Immature natural killer cell (primary cell): ENCODE measurements at regions not wholly inside any gene's neighbourhood (a gene's known extent, or its start where the extent isn't known, plus 50 kb on each side); places are given as distances from the start of the nearest gene placed in this dataset.

Experiments used
- DNase-seq, 3 donors: peaks; one replicate each; pipeline ENCODE4 v3.0.0; 2022; ENCODE audit warnings: mixed read lengths in 1 of 3
- H3K27ac Mint-ChIP-seq, 6 donors: one replicate each; pipeline ENCODE4 v1.8.0; 2020; ENCODE audit warnings: mixed read lengths in 6 of 6, mild to moderate bottlenecking in 5 of 6, inconsistent platforms in 4 of 6, moderate library complexity in 3 of 6
- H3K27me3 Mint-ChIP-seq, 3 donors: one replicate each; pipeline ENCODE4 v1.8.0; 2020 to 2021; ENCODE audit warnings: low read depth in 3 of 3, mild to moderate bottlenecking in 3 of 3, mixed read lengths in 3 of 3, moderate library complexity in 3 of 3, inconsistent platforms in 1 of 3
- H3K36me3 Mint-ChIP-seq, 3 donors: one replicate each; pipeline ENCODE4 v1.8.0; 2020; ENCODE audit warnings: mixed read lengths in 3 of 3, inconsistent platforms in 2 of 3, mild to moderate bottlenecking in 2 of 3
- H3K4me1 Mint-ChIP-seq, 2 donors: one replicate each; pipeline ENCODE4 v1.8.0; 2020; ENCODE audit warnings: inconsistent platforms in 2 of 2, mild to moderate bottlenecking in 2 of 2, mixed read lengths in 2 of 2, moderate library complexity in 1 of 2
- H3K4me3 Mint-ChIP-seq, 5 donors: one replicate each; pipeline ENCODE4 v1.8.0; 2020; ENCODE audit warnings: mild to moderate bottlenecking in 5 of 5, mixed read lengths in 5 of 5, inconsistent platforms in 3 of 5, moderate library complexity in 3 of 5
- H3K9me3 Mint-ChIP-seq, 6 donors: one replicate each; pipeline ENCODE4 v1.8.0; 2020; ENCODE audit warnings: mild to moderate bottlenecking in 6 of 6, mixed read lengths in 6 of 6, inconsistent platforms in 4 of 6, moderate library complexity in 3 of 6

DNA sequence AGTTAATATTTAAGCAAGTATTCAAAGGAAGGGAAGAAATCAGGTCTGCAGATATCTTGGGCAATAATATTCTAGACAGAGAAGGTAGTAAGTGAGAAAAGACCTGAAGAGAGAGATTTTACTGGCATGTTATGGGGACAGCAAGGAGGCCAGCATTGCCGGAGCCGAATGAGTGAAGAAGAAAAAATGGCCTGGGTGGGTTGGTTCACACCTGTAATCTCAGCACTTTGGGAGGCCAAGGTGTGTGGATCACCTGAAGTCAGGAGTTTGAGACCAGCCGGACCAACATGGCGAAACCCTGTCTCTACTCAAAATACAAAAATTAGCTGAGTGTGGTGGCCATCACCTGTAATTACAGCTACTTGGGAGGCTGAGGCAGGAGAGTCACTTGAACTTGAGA, 164.7 kb downstream of the VGLL3 start:
- DNase-seq, result no peak
- Mint-ChIP-seq H3K27ac (no peak overlapping the region), H3K9me3 (peaks cover 4 to 31% (median 12%) of the 10 kb centered on the region in 6 donors), H3K4me1 (no peaks in the 10 kb centered on the region), H3K27me3 (no peaks in the 10 kb centered on the region), H3K36me3 (peaks cover 0 to 3% (median 0%) of the 10 kb centered on the region in 3 donors), H3K4me3 (no peak overlapping the region)

- peaks cover 2 to 29% (median 8%) of the 10 kb centered on the region in 6 donors for H3K9me3 Mint-ChIP-seq
- H3K27ac Mint-ChIP-seq, result no peak overlapping the region
- DNase-seq, result no peak
- no peaks in the 10 kb centered on the region for H3K4me1 Mint-ChIP-seq
- no peak overlapping the region for H3K4me3 Mint-ChIP-seq
- peaks cover 0 to 4% (median 0%) of the 10 kb centered on the region in 3 donors for H3K27me3 Mint-ChIP-seq
- H3K36me3 Mint-ChIP-seq, result no peaks in the 10 kb centered on the region
These were observed 175.1 kb downstream of the VGLL3 start for GRCh38 chr3:86815880-86816279.

DNA sequence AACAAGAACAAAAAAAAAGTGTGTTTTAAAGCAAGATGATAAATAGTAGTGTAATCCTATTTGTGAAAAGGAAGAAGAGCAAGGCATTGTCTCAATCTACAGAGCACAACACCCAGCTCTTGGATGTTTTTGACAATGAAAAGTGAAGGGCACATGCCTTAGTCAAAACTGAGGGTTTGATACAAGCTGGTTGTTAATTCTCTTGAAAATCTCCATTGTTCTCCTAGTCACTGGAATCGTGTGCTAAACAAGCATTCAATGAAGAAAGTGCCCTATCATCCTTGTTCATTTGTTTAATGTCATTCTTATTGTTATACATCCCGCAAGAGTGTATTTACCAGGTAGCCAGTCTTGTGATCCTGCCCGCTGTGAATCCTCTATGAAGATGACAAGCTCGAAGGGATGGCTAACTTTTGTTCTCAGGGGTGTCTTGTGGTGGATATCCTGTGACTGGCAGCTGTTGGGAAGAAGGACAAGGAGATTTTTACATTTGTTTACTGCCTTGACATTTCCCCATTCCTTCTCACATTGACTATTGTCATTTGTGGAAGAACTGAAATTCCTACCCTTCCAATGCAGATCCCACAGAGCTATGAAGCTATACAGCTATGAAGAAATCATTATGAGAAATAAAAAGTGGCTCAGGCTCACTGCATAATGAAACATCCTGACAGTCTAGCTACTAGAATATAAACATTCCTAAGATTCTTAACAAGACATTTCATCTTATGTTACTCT, 175.9 kb downstream of the VGLL3 start:
- Mint-ChIP-seq H3K9me3 (peaks cover 2 to 31% (median 8%) of the 10 kb centered on the region in 6 donors), H3K4me1 (no peaks in the 10 kb centered on the region), H3K27ac (no peak overlapping the region), H3K4me3 (no peak overlapping the region), H3K27me3 (peaks cover 0 to 4% (median 0%) of the 10 kb centered on the region in 3 donors), H3K36me3 (no peaks in the 10 kb centered on the region)
- DNase-seq, result no peak

DNA sequence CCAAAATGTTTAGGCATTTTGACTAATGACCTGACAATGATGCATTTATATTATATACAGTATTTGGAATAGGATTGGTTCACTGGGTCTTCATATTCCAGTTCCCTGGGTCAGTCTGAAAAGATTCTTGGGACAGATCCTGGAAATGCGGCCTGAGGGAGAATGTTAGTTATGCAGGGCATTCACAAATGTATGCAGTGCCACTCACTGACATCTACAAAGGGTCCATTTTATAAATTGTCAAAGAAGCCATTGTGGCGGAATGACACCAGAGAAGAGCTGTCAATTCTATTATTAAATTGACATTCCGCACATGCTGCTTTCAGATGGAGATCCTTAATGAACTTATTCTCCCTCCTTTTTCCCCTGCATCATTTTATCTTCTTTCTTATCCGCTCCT, 176.6 kb downstream of the VGLL3 start:
- peaks cover 0 to 4% (median 0%) of the 10 kb centered on the region in 3 donors for H3K27me3 Mint-ChIP-seq
- peaks cover 4 to 37% (median 10%) of the 10 kb centered on the region in 6 donors for H3K9me3 Mint-ChIP-seq

GRCh38 chr3:86801921-86802320, 189.0 kb downstream of the VGLL3 start:
- no peak for DNase-seq
- H3K4me1 Mint-ChIP-seq, result no peaks in the 10 kb centered on the region
- peaks cover 0 to 1% (median 0%) of the 10 kb centered on the region in 3 donors for H3K27me3 Mint-ChIP-seq
- no peak overlapping the region for H3K27ac Mint-ChIP-seq
- H3K36me3 Mint-ChIP-seq, result no peaks in the 10 kb centered on the region
- no peak overlapping the region for H3K4me3 Mint-ChIP-seq
- H3K9me3 Mint-ChIP-seq, result peaks cover 3 to 37% (median 18%) of the 10 kb centered on the region in 6 donors

More for the DNA sequence above, 176.6 kb downstream of the VGLL3 start:
- Mint-ChIP-seq H3K27ac (no peak overlapping the region), H3K4me1 (no peaks in the 10 kb centered on the region), H3K36me3 (no peaks in the 10 kb centered on the region), H3K4me3 (no peak overlapping the region)
- no peak for DNase-seq

- Mint-ChIP-seq H3K4me1 (no peaks in the 10 kb centered on the region), H3K27me3 (peaks cover 0 to 1% (median 0%) of the 10 kb centered on the region in 3 donors), H3K36me3 (no peaks in the 10 kb centered on the region), H3K4me3 (no peak overlapping the region), H3K9me3 (peaks cover 3 to 31% (median 16%) of the 10 kb centered on the region in 6 donors), H3K27ac (no peak overlapping the region)
- DNase-seq, result no peak
These were observed 189.9 kb downstream of the VGLL3 start for GRCh38 chr3:86801066-86801465.

GRCh38 chr3:86800116-86800515, 190.8 kb downstream of the VGLL3 start:
- DNase-seq, result no peak
- H3K27me3 Mint-ChIP-seq, result peaks cover 0 to 1% (median 0%) of the 10 kb centered on the region in 3 donors
- peaks cover under 1 to 23% (median 11%) of the 10 kb centered on the region in 6 donors for H3K9me3 Mint-ChIP-seq
- no peaks in the 10 kb centered on the region for H3K36me3 Mint-ChIP-seq
- no peak overlapping the region for H3K4me3 Mint-ChIP-seq
- H3K4me1 Mint-ChIP-seq, result no peaks in the 10 kb centered on the region
- no peak overlapping the region for H3K27ac Mint-ChIP-seq

DNA sequence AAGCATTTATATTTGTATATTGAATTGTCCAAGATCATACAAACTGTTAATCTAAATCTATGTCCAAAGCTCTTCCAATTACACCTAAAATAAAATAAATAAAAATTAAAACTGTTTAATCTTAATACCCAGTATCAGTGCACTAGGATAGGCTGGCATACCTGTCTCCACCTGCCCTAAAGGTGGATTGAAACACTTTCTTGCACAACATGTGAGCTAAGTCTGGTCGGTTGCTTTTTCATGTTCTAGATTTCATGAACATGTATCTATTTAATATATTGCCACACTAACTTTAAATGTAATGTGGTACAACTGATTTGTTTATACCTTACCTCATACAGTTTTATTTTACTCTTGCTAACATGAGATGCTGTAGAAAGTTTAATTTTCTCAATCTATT, 193.0 kb downstream of the VGLL3 start:
- Mint-ChIP-seq H3K36me3 (no peaks in the 10 kb centered on the region), H3K4me1 (no peaks in the 10 kb centered on the region), H3K27ac (no peak overlapping the region), H3K9me3 (peaks cover 0 to 17% (median 4%) of the 10 kb centered on the region in 6 donors), H3K4me3 (no peak overlapping the region), H3K27me3 (no peaks in the 10 kb centered on the region)
- no peak for DNase-seq

DNA sequence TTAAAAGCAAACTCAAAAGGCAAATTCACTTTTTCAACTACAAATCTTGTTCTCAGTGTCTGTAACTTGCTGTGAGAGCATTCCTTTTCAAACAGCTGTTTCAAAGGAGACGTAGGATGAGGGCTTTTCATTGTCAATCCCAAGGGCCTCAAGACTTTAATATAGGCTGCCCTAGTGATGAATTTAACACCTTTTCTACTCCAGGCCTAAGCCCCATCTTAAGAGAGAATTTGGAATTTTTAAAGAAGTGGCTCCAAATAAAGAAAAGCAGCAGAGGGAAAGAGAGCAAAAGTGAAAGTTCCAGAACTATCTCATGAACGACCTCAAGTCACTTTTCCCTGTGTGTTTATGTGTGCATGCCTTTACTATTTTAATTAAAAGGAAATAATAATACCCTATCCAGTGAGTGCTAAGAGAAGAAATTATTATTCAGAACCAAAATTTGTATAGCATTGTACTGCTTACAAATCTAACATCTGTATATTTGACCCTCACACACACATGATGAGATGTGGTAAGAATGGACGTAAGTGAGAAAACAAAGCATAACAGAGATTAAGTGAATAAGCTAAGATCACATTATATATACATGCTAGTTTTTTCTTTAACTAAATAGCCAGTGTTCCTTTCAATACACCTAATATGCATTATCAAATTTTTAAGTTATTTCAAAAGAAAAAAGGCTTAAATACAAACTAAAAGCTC, 196.4 kb downstream of the VGLL3 start:
- peaks cover 0 to 17% (median 8%) of the 10 kb centered on the region in 6 donors for H3K9me3 Mint-ChIP-seq
- no peaks in the 10 kb centered on the region for H3K27me3 Mint-ChIP-seq
- no peak for DNase-seq
- H3K27ac Mint-ChIP-seq, result no peak overlapping the region
- no peaks in the 10 kb centered on the region for H3K4me1 Mint-ChIP-seq
- H3K4me3 Mint-ChIP-seq, result no peak overlapping the region
- no peaks in the 10 kb centered on the region for H3K36me3 Mint-ChIP-seq

DNA sequence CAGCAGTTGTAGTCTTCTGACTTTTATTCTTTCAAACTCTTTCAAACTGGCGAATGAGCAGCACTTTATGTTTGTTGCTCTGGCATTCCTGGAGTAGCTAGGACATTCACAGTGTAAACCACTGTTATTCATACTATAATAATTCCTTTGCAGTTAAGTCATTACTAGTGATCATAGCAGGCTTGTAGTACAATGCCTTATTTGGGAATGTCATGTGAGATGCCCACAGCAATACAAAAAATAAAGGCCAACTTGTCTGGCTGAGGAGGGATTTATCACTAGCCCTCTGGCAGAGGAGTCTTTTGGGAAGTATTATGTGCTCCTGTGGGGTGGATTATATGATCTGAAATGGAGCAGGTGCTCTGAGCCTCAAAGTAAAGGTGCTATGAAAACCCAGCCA, 197.2 kb downstream of the VGLL3 start:
- H3K4me3 Mint-ChIP-seq, result no peak overlapping the region

GRCh38 chr3:86792316-86792715, 198.6 kb downstream of the VGLL3 start:
- Mint-ChIP-seq H3K27me3 (no peaks in the 10 kb centered on the region), H3K4me3 (no peak overlapping the region), H3K9me3 (peaks cover 0 to 9% (median 6%) of the 10 kb centered on the region in 6 donors), H3K27ac (no peak overlapping the region), H3K4me1 (no peaks in the 10 kb centered on the region), H3K36me3 (no peaks in the 10 kb centered on the region)
- DNase-seq, result no peak

More for the DNA sequence above, 197.2 kb downstream of the VGLL3 start:
- Mint-ChIP-seq H3K9me3 (peaks cover 0 to 10% (median 7%) of the 10 kb centered on the region in 6 donors), H3K4me1 (no peaks in the 10 kb centered on the region), H3K27me3 (no peaks in the 10 kb centered on the region), H3K27ac (no peak overlapping the region), H3K36me3 (no peaks in the 10 kb centered on the region)
- DNase-seq, result no peak

GRCh38 chr3:86790884-86791549, 199.9 kb downstream of the VGLL3 start:
- Mint-ChIP-seq H3K4me1 (no peaks in the 10 kb centered on the region), H3K27ac (no peak overlapping the region), H3K4me3 (no peak overlapping the region), H3K36me3 (no peaks in the 10 kb centered on the region), H3K9me3 (peaks cover 0 to 9% (median 4%) of the 10 kb centered on the region in 6 donors), H3K27me3 (no peaks in the 10 kb centered on the region)
- DNase-seq, result no peak

DNA sequence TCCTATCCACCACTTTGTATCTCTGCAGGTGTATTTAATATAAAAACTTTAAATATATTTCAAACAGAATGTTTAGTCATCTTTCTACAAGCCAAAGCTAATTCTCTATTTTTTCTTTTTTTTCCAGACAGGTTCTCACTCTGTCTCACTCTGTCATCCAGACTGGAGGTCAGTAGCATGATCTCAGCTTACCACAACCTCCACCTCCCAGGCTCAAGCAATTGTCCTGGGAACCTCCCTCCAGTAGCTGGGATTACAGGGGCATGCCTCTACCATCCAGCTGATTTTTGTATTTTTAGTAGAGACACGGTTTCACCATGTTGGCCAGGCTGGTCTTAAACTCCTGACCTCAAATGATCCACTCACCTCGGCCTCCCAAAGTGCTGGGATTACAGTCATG, 202.6 kb downstream of the VGLL3 start:
- no peak overlapping the region for H3K27ac Mint-ChIP-seq

GRCh38 chr3:86787091-86787490, 203.9 kb downstream of the VGLL3 start:
- Mint-ChIP-seq H3K27ac (no peak overlapping the region), H3K36me3 (no peaks in the 10 kb centered on the region), H3K4me3 (no peak overlapping the region), H3K9me3 (peaks cover 0 to 9% (median 2%) of the 10 kb centered on the region in 6 donors), H3K27me3 (no peaks in the 10 kb centered on the region), H3K4me1 (no peaks in the 10 kb centered on the region)
- no peak for DNase-seq

More for the DNA sequence above, 202.6 kb downstream of the VGLL3 start:
- no peak for DNase-seq
- H3K4me1 Mint-ChIP-seq, result no peaks in the 10 kb centered on the region
- H3K9me3 Mint-ChIP-seq, result peaks cover 0 to 9% (median 2%) of the 10 kb centered on the region in 6 donors
- no peak overlapping the region for H3K4me3 Mint-ChIP-seq
- no peaks in the 10 kb centered on the region for H3K27me3 Mint-ChIP-seq
- no peaks in the 10 kb centered on the region for H3K36me3 Mint-ChIP-seq
